ENCODE measurements at regions not wholly inside any gene's neighbourhood (a gene's known extent, or its start where the extent isn't known, plus 50 kb on each side); places are given as distances from the start of the nearest gene placed in this dataset.

DNA sequence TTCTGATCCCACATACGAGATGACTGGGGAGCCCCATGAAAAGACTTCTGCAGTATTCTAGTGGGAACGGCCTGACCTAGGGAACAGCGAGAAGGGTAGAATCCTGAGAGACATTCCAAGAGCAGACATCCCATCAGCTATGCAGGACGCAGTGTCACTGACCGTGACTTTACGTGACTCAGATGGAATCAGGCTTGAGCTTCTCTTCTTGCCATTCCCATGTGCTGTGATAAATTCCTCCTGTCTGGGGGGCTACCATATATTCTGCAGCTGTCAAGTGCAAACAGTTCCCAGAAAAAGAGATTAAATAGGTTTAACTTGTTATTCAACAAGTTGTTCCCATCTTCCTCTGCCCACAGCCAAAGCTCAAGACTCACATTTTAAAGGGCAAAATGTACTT is 73.1 kb upstream of the PDE1C start:
- DNase-seq: peak; percentile 85

DNA sequence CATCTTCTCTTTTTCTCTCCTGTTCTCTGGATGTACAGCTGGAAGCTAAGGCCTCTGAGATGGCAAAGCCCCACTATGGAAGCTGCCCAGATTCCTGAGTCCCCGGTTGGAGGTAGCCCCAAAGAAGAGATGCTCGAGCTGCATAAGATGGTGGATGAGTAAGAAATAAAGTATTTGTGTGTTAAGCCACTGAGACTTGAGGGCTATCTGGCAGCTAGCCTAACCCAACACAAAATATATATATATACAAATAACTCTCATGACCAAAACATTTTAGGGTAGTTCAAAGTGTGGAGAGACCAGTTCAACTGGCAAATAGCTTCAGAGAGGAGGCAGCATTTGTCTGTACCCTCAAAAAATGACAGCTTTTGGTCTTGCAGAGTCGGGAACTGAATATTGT is 72.4 kb upstream of the PDE1C start:
- DNase-seq: no peak

- no peak for DNase-seq
These were observed 70.2 kb upstream of the PDE1C start for GRCh38 chr7:32140210-32140939.

DNA sequence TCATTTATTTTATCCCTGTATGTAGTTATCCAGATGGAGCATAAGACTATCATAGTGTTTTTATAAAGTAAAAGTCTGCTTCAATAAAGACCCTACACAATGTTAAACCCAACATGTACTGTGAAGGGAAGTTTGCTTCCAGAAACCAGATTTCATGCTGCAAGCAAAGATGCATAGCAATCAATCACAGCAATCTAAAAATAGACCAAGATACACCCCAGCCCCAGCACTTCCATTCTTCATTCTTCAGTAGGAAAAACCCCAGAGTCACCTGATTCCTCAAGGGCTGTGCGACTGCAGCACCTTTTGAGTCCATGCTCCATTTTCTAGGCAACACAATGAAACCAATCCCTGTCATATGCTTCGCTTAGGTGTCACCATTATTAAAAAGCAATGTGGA is 66.9 kb upstream of the PDE1C start:
- no peak for DNase-seq

GRCh38 chr7:32131091-32131490 is 60.9 kb upstream of the PDE1C start:
- no peak for DNase-seq

DNA sequence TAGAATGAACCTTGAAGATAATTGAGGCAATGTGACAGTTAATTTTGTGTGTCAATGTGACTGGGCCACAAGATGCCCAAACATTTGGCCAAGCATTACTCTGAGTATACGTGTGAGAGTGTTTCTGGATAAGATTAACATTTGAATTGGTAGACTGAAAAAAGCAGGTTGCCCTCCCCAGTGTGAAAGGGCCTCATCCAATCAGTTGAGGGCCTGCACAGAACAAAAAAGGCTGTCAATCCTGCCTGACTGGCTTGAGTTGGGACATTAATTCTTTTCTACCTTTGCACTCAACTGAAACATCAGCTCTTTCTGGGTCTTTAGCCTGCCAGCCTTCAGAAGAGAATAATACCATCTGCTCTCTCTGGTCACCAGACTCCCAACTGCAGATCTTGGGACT is 56.6 kb upstream of the PDE1C start:
- DNase-seq: no peak

Measured in tongue (tissue), 1 donor.